Kidney (tissue), 13 donors: ENCODE measurements at regions not wholly inside any gene's neighbourhood (a gene's known extent, or its start where the extent isn't known, plus 50 kb on each side); places are given as distances from the start of the nearest gene placed in this dataset.
A peak's percentile ranks its signal among the peaks of the same experiment; 100 is the strongest.
"Not testable (repeated sequence)": the region's sequence is repeated elsewhere in the genome, so short reads cannot be mapped to it uniquely, and the experiment has no call there.

Experiments used
- DNase-seq, 5 donors: peaks; one replicate each; pipeline ENCODE4 v3.0.0-alpha.2; 2013 to 2020
- FAIRE-seq: peaks from 2 replicates; lab custom pipeline; 2012; peaks lifted over from hg19 to GRCh38; lab: Jason Lieb, UNC
- H3K27ac ChIP-seq, 2 donors: one replicate each; pipeline ENCODE4 v1.7.0; 2013; ENCODE audit warnings: low read depth in 2 of 2, low read length in 2 of 2, inconsistent platforms in 1 of 2
- H3K27me3 ChIP-seq: one replicate; pipeline ENCODE4 v1.7.1; 2013; ENCODE audit warnings: low read length, inconsistent platforms; ENCODE audit not compliant: control insufficient read depth, insufficient read depth
- H3K36me3 ChIP-seq, 3 donors: one replicate each; pipeline versions ENCODE4 v1.7.0 to v1.7.1; 2013; ENCODE audit warnings: low read length in 3 of 3, control low read depth in 1 of 3, inconsistent platforms in 1 of 3; ENCODE audit not compliant: insufficient read depth in 3 of 3, control insufficient read depth in 2 of 3
- H3K4me1 ChIP-seq, 3 donors: one replicate each; pipeline versions ENCODE4 v1.7.0 to v1.7.1; 2013; ENCODE audit warnings: low read length in 3 of 3, inconsistent platforms in 1 of 3, low read depth in 1 of 3; ENCODE audit not compliant: control insufficient read depth in 2 of 3, insufficient read depth in 2 of 3
- H3K4me3 ChIP-seq, 3 donors: one replicate each; pipeline versions ENCODE4 v1.7.0 to v1.8.1; 2013; ENCODE audit warnings: low read length in 3 of 3, control low read depth in 1 of 3, inconsistent platforms in 1 of 3
- H3K9ac ChIP-seq, 3 donors: one replicate each; pipeline versions ENCODE4 v1.7.0 to v1.7.1; 2013; ENCODE audit warnings: low read length in 3 of 3, control low read depth in 1 of 3, inconsistent platforms in 1 of 3
- H3K9me3 ChIP-seq, 3 donors: one replicate each; pipeline versions ENCODE4 v1.7.0 to v1.7.1; 2013; ENCODE audit warnings: low read length in 3 of 3, control low read depth in 1 of 3, inconsistent platforms in 1 of 3; ENCODE audit not compliant: control insufficient read depth in 2 of 3, insufficient read depth in 1 of 3
- intact Hi-C: fragments of 100-400 bp; cut with DNase I; formaldehyde crosslinking; loops from one replicate; pipeline ENCODE4 v1.11.1; 2022
- TF ChIP-seq, protein P1 (sequence below): IDR thresholded peaks from 3 replicates; pipeline ENCODE4 v1.5.1; 2012; ENCODE audit warnings: mild to moderate bottlenecking, moderate library complexity, borderline replicate concordance; ENCODE audit not compliant: insufficient read depth; ENCODE audit errors: extremely low read depth
- donor health status: control.
- donor health status: control.
- donor health status: control.
- donor health status: control.
- donor health status: control.
- donor health status: DM: yes; HTN: yes; CAD: no.
- donor health status: Normal renal cell carcinoma (clear cell type).

DNA sequence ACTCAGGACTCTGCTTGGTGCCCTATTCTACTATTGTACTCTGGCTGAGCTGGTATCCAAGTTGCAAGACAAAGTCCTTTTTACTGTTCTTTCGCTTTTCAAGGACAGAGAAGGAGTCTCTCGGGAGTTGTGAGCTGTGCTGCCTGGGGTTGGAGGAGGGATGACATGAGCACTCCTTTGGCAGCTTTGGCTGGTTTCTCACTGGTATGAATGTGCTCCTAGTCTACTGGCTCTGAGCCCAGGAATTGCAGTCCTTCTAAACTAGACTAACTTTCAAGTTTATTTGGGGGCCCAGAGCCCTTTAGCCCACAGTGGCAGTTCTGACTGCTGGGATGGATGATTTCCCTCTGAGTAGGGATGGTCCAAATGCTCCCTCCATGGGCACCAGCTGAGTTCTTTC lies 997.1 kb downstream of the RAB28 start:
- no peak overlapping the region for H3K27ac ChIP-seq
- TF ChIP-seq, protein P1, sequence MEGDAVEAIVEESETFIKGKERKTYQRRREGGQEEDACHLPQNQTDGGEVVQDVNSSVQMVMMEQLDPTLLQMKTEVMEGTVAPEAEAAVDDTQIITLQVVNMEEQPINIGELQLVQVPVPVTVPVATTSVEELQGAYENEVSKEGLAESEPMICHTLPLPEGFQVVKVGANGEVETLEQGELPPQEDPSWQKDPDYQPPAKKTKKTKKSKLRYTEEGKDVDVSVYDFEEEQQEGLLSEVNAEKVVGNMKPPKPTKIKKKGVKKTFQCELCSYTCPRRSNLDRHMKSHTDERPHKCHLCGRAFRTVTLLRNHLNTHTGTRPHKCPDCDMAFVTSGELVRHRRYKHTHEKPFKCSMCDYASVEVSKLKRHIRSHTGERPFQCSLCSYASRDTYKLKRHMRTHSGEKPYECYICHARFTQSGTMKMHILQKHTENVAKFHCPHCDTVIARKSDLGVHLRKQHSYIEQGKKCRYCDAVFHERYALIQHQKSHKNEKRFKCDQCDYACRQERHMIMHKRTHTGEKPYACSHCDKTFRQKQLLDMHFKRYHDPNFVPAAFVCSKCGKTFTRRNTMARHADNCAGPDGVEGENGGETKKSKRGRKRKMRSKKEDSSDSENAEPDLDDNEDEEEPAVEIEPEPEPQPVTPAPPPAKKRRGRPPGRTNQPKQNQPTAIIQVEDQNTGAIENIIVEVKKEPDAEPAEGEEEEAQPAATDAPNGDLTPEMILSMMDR: no peak
- no peak overlapping the region for H3K4me3 ChIP-seq
- H3K4me1 ChIP-seq: no peaks in the 10 kb centered on the region
- no peaks in the 10 kb centered on the region for H3K27me3 ChIP-seq
- H3K36me3 ChIP-seq: no peaks in the 10 kb centered on the region
- peaks cover 0 to 9% (median 2%) of the 10 kb centered on the region in 3 donors for H3K9me3 ChIP-seq
- DNase-seq (peak in 1 of 5 donors; percentile 0), FAIRE-seq (no peak)
- intact Hi-C loops: no loop called here
- no peak overlapping the region for H3K9ac ChIP-seq

- intact Hi-C loops: no loop called here
- no peak for DNase-seq
- H3K27me3 ChIP-seq: no peaks in the 10 kb centered on the region
- H3K9ac ChIP-seq: no peak overlapping the region
- H3K36me3 ChIP-seq: no peaks in the 10 kb centered on the region
- no peak overlapping the region for H3K27ac ChIP-seq
- H3K4me1 ChIP-seq: no peaks in the 10 kb centered on the region
- no peak for FAIRE-seq
- no peaks in the 10 kb centered on the region for H3K9me3 ChIP-seq
- TF ChIP-seq, protein P1: no peak
- H3K4me3 ChIP-seq: no peak overlapping the region
These were observed 1012.1 kb downstream of the RAB28 start for GRCh38 chr4:12472087-12472486.

DNA sequence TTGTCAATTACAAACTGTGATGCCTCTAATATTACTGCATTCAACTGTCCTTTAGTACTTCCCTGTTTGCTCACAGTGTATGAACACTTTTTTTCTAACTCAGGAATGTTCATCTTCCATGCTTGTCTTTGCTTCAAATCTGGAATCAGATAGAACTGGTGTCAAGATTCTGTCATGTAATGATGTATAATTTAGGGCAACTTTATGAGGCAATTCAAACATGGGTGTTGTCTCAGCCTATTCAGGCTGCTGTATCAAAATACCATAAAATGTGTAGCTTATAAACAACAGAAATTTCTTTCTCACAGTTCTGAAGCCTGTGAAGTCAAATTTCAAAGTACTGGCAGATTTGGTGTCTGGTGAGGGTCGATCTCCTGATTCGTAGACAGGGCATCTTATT lies 1012.9 kb downstream of the RAB28 start:
- Histone ChIP-seq H3K27ac (no peak overlapping the region), H3K27me3 (no peaks in the 10 kb centered on the region), H3K4me3 (no peak overlapping the region), H3K9ac (no peak overlapping the region), H3K4me1 (no peaks in the 10 kb centered on the region), H3K36me3 (no peaks in the 10 kb centered on the region), H3K9me3 (no peaks in the 10 kb centered on the region)
- TF ChIP-seq, protein P1: no peak
- FAIRE-seq (no peak), DNase-seq (no peak)
- intact Hi-C loops: no loop called here

DNA sequence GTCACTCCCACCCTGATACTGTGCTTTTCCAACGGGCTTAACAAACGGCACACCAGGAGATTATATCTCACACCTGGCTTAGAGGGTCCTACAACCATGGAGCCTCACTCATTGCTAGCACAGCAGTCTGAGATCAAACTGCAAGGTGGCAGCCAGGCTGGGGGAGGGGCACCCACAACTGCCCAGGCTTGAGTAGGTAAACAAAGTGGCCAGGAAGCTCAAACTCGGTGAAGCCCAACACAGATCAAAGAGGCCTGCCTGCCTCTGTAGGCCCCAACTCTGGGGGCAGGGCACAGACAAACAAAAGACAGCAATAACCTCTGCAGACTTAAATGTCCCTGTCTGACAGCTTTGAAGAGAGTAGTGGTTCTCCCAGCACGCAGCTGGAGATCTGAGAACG lies 1022.6 kb downstream of the RAB28 start:
- H3K4me1 ChIP-seq, H3K27me3 ChIP-seq, DNase-seq, H3K36me3 ChIP-seq, H3K9ac ChIP-seq, intact Hi-C loops, FAIRE-seq, H3K27ac ChIP-seq, H3K4me3 ChIP-seq, H3K9me3 ChIP-seq: not testable (repeated sequence)
